ENCODE measurements at regions not wholly inside any gene's neighbourhood (a gene's known extent, or its start where the extent isn't known, plus 50 kb on each side); places are given as distances from the start of the nearest gene placed in this dataset.
A peak's percentile ranks its signal among the peaks of the same experiment; 100 is the strongest.
"Not testable (repeated sequence)": the region's sequence is repeated elsewhere in the genome, so short reads cannot be mapped to it uniquely, and the experiment has no call there.

DNA sequence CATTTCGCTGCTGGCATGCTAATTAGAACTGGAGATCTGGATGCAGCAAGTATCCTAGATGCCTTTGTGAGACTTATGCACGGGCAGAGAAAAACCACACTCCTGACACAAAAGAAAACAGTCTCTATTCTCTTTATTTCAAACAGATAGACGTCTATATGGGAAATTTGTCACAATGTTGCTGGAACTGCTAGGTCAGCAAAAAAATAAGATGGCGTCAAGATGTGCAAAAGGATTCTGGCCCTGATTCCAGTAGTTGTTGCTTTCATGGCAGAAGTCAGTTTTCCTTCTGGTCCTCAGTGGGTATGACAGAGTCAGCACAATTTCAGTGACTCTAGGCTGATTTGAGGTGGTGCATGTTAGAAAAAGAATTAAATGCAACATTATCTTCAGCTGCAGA lies 1068.0 kb downstream of the SLITRK5 start:
- DNase-seq, result no peak

DNA sequence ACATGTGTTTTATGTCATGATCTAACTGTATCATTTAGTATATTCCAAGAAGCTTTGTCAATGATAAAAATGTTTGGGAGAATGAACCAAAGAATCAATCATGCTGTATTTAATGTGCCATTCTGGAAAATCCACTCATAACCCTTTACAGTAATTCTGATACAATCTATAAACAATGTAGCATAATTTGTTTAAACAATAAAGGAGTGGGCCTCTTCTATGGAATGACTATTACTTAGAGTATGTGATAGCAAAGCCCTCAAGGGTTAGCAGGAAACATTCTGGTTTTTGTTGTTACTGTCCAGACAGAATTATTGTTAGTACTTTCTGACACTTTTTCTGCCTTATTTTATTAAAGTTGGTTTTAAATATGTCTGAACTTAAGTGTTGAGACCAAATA lies 1073.1 kb downstream of the SLITRK5 start:
- DNase-seq, result no peak

DNA sequence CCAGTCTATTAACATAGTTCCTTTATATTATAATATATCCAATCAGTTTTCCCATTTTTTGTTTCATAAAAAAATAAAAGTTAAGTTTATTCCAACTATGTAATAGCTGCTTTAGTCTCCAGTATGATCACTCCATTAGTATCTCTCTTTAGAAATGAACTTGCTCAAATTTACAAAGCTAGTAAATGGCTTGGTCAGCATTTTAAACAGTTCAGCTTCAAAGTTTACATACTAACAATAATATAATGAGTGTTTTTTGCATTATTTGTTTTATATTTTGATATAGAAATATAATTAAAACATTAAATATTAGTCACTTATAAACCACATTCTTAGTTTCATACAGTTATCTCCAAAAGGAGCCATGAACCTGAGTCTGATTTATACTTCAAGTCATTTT lies 1073.8 kb downstream of the SLITRK5 start:
- DNase-seq, result no peak

DNA sequence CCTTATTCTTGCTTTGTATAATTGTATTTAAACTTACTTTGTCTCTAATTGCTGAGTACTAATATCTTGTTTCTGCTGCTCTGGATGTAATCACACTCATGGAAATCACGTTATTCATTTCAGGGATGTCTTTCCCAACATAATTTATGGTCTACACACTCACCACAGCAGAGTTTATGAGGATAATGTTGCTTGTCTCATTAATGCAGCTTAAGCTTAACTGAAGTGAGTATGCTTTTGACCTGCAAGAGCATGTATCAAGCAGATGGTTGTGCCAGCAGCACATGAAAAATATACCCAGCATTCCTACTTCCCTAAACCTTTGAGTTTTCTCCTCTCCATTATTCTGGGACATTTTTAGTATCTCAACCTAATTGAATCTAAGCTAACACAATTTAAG lies 1080.9 kb downstream of the SLITRK5 start:
- no peak for DNase-seq

DNA sequence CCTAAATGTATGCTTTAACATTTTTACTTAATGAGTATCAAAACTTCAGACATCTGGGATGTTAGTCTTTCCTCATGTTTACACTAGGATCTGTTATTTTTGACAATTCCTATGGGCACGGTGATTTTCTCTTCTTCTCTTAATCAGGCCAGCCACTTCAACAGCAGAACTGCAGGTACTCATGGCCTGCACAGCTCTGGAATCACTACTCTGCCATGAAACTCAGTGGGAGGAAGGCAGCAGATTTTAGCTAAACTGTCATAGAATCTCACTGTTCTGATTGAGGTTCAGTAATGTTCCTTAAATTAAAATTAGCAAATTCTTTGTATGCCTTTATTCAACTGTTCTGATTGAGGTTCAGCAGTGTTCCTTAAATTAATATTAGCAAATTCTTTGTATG lies 1083.0 kb downstream of the SLITRK5 start:
- no peak for DNase-seq

DNA sequence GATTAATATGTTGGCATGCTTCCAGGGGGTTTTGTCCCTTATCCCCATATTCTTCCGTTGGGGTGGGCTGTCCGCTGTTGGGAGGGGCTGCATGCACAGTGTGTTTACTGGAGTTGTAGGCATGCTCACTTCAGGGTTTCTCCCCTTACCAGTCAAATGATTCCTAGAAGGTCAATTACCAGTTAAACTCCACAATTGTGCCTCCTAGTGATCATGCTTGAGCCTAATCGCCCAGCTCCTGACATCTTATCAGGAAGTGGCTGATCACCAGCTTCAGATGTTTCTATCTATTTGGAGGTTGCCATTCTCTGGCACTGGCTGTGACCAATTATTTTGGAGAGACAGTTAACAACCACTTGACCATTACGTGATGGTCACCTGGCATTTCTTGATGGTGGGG lies 1090.0 kb downstream of the SLITRK5 start:
- no peak for DNase-seq

DNA sequence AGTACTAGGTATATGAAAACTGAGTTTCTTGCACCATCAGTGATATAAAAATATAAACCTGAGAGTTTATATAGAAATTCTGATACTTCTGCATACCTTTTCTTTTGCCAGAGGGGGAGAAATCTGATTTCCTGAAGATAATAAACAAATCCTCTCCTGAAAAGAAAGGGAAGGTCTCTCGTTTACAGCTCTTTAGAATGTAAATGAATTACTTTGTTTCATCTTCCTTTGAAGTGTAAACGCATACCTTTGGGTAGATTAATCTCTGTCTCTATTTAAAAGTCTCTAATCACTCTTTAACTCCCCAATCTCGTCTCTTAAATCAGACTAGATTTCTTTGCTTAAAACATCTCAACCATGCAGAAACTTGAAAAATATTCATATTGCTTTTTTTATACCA lies 1092.9 kb downstream of the SLITRK5 start:
- DNase-seq, result no peak

DNA sequence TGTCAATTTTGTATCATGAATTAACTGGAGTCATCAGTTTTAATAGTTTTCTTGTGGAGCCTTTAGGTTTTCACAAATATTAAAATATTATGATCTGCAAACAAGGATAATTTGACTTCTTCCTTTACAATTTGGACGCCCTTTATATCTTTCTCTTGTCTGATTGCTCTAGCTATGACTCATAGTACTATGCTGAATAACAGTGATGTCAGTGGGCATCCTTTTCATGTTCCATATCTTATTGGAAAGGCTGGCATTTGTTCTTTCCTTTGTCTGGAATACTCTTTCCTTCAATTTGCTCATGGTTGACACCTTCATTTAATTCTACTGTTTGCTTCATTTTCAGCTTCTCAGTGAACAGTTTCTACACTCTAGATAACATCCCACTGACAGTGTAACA lies 1129.3 kb downstream of the SLITRK5 start:
- no peak for DNase-seq

DNA sequence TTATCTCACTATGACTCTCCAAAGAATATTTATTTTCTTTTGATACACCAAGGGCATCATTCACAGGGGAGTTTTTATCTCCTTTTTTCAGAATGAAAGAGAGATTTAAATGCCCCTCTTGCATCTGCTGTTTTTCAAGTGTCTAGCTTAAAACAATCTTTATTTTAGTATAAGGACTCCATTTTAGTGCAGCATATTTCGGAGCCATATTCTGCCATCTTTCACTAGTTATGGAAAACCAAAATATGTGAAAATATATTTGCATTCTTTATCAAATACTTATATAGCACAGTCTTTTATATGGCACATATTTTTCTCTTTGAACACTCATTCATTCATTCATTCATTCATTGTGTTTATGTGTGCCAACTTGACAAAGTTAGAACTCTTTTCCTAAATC lies 1130.2 kb downstream of the SLITRK5 start:
- no peak for DNase-seq

DNA sequence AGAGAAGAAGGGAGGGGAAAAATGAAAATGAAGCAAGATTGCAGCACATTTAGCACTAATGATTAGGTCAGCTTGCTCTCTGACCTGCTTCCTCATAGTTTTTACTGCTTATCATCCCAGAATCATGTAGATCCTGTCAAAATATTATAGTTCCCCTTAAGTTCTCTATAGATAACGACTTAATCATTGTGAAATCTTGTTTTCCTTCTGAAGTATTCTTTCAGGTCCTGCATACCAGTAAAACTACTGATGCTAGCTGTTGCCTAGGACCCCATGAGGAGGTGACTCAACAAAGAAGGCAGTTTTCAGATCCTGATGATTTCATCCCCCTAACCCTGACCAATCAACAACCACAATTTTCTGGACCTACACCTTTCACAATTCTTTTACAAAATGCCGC lies 1131.7 kb downstream of the SLITRK5 start:
- DNase-seq, result no peak

DNA sequence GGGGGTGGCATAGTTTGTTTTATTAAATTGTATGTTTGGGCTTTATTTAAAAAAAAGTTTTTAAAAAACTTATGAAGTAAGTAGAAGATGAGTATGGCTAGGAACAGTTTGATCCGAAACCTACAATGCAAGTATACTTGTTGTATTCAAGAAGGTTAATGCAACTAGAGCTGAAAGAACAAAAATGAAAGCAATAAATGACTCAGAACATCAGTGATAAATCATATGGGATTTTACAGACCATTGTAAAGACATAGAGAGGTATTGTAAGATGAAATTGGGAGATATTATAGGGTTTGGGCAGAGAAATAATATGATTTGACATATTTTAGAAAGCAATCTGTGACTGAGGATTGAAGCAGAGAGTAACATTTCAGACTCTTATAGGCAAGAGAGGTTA lies 1135.3 kb downstream of the SLITRK5 start:
- DNase-seq, result no peak

DNA sequence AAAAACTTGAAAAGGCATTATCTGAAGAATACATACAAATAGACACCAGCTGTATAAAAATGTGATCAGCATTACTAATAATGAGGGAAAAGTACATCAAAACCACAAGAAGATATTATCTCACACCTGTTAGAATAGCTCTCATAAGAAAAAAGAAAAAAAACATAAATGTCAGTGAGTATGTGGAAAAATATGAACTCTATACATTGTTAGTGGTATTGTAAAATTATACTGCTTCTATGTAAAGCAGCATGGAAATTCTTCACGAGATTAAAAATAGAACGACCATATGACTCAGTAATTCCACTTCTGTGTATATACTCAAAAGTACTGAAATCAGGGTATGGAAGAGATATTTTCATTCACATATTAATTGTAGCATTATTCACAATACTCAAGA lies 1146.4 kb downstream of the SLITRK5 start:
- DNase-seq, result no peak

DNA sequence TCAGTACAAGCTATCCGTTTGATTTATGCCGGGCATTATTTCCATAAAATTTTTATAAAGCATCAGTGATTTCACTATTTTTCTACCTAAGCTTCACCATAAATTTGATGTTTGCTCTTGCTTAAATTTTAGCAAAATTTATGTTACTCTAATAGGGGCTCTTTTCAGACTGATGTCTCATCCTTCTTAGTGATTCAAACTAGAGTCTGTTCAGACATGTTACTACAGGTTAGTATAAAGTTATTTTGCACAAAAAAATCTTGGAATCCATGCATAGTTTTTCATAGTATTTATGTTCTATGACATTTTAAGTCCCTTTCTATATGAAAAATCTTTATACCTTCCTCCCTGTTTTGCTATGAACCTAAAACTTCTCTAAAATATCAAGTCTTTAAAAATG lies 1151.9 kb downstream of the SLITRK5 start:
- DNase-seq, result no peak

DNA sequence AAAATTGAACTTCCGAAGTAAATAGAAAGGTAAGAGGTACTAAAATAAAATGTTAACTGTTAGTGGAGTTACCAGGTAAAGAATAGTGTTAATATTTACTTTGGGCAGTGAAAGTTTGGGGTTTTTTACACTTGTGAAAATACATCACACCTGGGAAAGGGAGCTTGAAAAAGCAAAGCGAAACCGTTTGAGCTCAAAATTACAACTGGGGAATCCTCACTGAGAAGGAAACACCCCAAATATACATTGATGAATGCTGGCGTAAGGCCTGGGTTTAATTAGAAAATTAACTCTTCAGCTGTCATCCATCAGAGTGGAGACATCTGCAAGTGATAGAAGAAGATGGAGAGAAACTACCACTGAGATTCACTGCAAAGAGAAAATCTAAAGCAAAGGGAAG lies 1153.0 kb downstream of the SLITRK5 start:
- DNase-seq, result no peak

DNA sequence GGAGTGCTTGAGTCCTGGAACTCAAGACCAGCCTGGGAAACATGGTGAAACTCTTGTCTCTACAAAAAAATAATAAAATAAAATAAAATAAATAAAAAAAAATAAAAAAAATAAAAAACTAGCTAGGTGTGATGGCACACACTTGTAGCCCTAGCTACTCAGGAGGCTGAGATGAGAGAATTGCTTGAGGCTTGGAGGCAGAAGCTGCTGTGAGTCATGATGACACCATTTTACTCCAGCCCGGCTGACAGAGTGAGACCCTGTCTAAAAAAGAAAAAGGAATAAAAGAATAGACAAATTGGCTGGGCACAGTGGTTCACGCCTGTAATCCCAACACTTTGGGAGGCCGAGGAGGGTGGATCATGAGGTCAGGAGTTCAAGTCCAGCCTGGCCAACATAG lies 1168.9 kb downstream of the SLITRK5 start:
- DNase-seq, result no peak

DNA sequence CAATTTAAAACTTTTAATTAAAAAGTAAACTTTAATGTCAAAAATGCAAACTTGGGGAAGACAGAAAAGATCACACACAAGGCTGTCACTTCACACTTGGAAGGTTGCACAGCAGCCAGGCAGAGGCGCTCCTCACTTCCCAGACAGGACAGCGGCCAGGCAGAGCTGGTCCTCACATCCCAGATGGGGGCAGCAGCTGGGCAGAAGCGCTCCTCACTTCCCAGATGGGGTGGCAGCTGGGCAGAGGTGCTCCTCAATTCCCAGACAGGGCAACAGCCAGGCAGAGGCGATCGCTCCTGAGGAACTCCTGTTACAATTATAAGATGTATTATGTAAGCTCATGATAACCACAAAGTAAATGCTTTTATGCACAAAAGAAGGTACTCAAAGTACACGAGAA lies 1181.1 kb downstream of the SLITRK5 start:
- not testable (repeated sequence) for DNase-seq

DNA sequence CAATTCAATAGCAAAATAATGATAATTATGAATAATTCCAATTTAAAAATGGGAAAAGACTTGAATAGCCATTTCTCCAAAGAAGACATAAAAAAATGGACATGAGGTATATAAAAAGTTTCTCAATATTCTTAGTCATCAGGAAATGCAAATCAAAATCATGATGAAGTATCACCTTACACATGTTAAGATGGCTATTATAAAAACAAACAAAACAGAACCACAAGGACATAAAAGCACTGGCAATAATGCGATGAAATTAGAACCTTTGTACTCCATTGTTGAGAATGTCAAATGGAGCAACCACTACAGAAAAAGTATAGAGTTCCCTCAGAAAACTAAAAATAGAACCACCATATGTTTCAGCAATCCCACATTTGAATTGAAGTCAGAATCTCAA lies 1186.1 kb downstream of the SLITRK5 start:
- DNase-seq, result no peak

DNA sequence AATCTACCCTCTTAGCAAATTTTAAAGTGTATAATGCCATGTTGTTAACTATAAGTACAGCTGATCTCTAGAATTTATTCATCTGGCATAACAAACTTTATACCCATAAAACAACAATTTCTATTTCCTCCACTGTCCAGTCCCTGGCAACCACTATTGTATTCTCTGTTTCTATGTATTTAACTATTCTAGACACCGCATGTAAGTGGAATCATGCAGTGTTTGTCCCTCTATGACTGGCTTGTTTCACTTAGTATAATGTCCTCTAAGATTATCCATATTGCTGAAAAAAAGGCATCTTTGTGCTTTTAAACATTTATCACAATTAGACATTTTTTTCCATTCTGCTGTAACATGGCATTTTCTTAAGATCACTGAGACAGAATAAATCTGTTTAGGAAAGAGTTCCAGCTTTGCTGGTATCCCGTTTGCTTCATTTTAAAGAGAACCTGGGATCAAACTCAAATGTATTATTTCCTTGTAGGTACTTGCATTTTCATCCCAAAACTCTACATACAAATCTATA lies 1191.0 kb downstream of the SLITRK5 start:
- peak; percentile 12 for DNase-seq

DNA sequence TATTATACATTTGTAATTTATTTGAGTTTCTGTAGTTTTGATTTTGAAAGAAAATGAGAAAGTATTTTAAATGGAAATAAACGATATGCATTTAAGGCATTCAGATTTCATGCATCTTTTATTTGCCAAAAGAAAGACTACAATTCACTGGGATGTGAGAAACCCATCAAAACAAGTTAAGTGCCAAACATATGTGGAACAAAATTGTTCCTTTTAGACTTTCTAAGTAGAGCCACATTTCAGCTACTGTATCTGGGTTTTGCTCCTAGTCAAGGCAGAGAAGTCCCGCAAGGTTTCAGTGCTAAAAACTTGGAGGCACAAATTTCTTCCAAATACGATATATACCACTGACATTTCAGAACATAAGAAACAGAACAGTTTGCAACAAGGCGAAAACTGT lies 1191.9 kb downstream of the SLITRK5 start:
- DNase-seq, result no peak

DNA sequence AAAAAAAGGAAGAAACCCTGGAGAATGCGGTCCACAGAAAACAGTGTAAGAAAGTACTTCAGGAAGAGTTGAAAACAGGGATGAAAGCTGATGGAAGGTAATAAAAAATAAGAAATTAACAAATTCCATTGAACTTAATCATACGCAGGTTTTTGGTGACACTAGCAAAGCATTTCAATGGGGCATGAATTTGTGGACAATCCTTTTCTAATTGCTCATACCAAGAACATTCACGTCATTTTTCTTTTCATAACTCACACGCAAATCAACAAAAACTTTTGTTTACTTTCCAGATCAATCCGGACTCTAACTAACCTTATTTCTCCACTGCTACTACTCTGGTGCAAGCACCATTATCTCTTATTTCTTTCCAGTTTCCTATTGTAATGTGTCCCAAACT lies 1195.0 kb downstream of the SLITRK5 start:
- no peak for DNase-seq

DNA sequence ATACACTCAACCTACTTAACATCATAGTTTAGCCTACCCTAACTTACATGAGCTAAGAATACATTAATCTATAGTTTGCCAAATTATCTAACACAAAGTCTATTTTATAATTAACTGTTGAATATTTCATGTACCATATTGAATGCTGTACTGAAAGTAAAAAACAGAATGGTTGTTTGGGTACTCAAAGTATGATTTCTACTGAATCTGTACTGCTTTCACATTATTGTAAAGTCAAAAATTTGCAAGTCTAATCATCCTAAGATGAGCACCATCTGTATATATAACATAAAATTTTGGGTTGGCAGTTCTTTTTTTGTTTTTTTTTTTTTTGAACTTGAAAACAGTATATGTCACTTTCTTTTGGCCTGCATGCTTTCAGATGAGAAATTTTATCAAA lies 1212.6 kb downstream of the SLITRK5 start:
- no peak for DNase-seq

DNA sequence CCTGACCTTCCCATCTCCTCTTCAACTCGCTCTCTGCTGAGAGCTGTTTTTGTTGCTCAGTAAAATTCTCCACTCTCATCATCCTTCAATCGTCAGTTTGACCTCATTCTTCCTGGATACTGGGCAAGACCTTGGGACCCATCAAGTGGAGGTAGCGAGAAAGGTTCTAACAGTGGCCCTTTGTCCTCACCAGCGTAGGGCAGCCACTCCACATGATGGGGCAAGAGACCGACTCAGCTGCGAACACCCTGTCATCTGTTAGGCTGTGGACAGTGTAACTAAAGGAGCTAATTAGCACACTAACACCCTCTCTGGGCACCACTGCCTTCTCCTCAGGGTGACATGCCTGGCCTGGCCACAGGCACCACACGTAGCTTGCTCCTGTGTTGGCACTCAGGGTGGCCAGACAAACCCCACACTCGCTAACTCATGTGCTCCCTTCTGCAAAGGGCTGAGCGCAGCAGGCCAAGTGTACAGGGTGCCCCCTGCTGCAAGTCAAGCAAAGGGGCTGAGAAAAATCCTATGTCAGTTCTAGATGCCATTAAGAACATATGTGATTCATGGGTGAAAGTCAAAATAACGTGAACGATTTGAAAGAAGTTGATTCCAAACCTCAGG lies 1216.0 kb downstream of the SLITRK5 start:
- no peak for DNase-seq

DNA sequence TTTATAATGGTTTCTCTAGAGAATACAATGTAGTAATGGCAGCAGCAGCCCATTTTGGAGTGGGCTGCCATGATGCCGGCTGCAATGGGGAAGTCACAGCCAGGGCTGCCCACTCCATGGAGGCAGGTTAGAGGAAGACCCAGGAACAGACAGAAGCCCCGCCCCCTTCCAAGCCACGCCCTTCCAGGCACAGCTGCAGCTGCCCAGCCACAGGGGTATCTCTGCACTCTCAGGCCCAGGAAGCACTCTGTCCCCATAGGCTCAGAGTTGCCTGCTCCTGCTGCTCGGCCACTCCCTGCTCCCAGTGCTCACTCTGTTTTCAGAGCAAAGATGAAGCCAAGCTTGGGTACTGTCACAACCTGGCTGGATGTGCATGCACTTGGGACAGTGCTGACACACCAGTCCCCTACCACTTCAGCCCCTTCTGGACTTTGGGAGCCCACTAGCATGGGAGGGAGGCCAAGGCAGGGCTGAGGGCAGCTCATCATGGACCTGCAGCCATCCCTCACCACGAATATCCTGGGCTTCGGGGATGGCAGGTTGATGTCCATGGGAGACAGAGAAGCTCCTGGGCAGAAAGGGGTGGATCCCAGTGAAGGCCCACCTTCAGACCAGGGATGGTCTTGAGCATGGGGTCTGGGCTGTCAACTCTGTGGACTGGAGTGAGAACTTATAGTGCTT lies 1224.2 kb downstream of the SLITRK5 start:
- DNase-seq, result no peak

DNA sequence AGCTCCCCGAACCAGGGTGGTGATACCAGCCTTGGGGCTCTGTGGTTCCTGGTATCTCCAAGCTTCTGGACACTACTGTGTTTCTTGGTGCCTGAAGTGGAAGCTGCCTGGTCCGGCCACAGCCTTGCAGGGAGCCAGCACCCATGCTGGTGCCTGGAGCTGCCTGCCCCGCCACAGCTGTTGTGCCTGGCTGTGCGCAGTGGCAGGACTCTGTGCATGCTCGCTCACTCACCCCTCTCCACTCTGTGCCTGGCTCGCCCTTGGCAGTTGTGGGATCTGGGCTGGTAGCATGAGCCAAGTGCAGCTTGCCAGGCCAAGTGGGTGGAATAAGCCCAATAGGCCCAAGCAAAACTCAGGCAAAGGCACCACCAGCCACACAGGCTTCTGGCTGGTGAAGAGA lies 1225.3 kb downstream of the SLITRK5 start:
- no peak for DNase-seq

DNA sequence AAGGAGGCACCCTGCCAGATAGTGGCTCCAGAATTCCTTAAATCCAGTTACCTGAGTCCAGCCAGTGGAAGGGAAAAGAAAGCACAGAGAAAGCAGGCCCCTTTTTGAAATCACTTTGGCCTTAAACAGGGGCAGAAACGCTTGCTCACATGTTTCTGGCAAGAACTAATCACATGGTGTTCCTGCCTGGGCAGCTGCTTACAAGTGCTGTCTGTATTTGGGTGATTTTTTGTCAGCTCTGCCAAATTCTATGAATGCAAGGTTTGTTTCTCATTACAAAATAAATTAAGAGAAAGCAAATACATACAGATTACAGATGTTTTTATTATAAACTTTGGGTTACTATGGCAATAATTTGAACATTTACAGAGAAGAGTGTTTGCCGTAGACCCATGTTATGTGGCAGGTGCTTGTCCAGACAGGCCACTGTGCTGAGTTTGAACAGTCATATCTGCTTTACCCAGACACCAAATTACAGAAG lies 1237.8 kb downstream of the SLITRK5 start:
- no peak for DNase-seq

Data from DMS79 (cell line).